Breast epithelium (tissue), 4 donors: ENCODE measurements at regions not wholly inside any gene's neighbourhood (a gene's known extent, or its start where the extent isn't known, plus 50 kb on each side); places are given as distances from the start of the nearest gene placed in this dataset.

Experiments
- DNase-seq, 2 donors: peaks; one replicate each; pipeline ENCODE4 v3.0.0-alpha.2; 2019; ENCODE audit warnings: low spot score in 2 of 2
- H3K27ac ChIP-seq, 2 donors: fragments of 200-600 bp; sonication (generic) in 1 of 2; one replicate each; pipeline ENCODE4 v1.5.1; 2016 to 2019; ENCODE audit warnings: mild to moderate bottlenecking in 1 of 2
- H3K27me3 ChIP-seq, 2 donors: fragments of 200-600 bp; sonication (generic) in 1 of 2; one replicate each; pipeline versions ENCODE4 v1.5.1 to v1.6.0; 2017 to 2019; ENCODE audit warnings: control low read depth in 1 of 2, mild to moderate bottlenecking in 1 of 2
- H3K36me3 ChIP-seq: fragments of 200-600 bp; one replicate; pipeline ENCODE4 v1.5.1; 2019
- H3K4me1 ChIP-seq, 2 donors: fragments of 200-600 bp; sonication (generic); one replicate each; pipeline ENCODE4 v1.5.1; 2016 to 2019; ENCODE audit warnings: control low read depth in 1 of 2
- H3K4me3 ChIP-seq, 3 donors: fragments of 200-600 bp; sonication (generic); 1 replicate in 2 of 3; 2 replicates in 1 of 3; pipeline ENCODE4 v1.5.1; 2016 to 2019; ENCODE audit warnings: mild to moderate bottlenecking in 3 of 3, moderate library complexity in 2 of 3
- H3K9me3 ChIP-seq, 2 donors: fragments of 200-600 bp; sonication (generic) in 1 of 2; one replicate each; pipeline ENCODE4 v1.5.1; 2016 to 2019; ENCODE audit warnings: control low read depth in 1 of 2
- POLR2A ChIP-seq: fragments of 450-650 bp; IDR thresholded peaks from one replicate; pipeline ENCODE4 v1.6.1; 2016; ENCODE audit warnings: antibody characterized with exemption, mild to moderate bottlenecking, moderate library complexity
- POLR2AphosphoS5 ChIP-seq, 3 donors: sonication (generic); formaldehyde crosslinking; IDR thresholded peaks; one replicate each; pipeline ENCODE4 v1.6.1; 2017; ENCODE audit warnings: antibody characterized with exemption in 3 of 3
- intact Hi-C: fragments of 100-400 bp; cut with DNase I; formaldehyde crosslinking; loops from one replicate; pipeline ENCODE4 v1.15.1; 2023; ENCODE audit warnings: low total_unique reads
- TF ChIP-seq, protein P1 (sequence below), 3 donors: fragments of 450-650 bp; IDR thresholded peaks; one replicate each; pipeline ENCODE4 v1.5.1; 2016 to 2017; ENCODE audit warnings: antibody characterized with exemption in 3 of 3, mild to moderate bottlenecking in 3 of 3, moderate library complexity in 3 of 3

DNA sequence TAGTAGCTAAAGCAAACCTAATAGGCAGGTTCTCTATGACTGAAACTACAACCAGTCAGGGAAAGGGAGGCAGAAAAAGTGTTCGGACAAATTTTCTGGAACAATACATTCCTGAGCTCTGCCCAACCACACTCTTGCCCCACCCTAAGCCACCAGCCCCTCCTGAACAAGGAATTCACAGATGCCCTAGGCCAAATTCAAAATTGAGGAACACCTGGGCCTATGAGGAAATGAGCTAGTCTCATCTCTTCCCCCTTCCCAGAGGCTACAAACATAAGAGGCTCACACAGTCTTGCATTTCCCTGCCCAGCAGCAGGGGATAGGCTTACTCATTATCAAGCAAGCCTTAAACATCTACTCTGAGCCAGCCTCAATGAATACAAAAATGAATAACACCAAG is 284.7 kb downstream of the ZNF674 start:
- Histone ChIP-seq H3K27ac (peak overlapping the region; percentile 57 to 58), H3K36me3 (no peaks in the 10 kb centered on the region), H3K27me3 (peaks cover 0 to 13% of the 10 kb centered on the region in 2 donors), H3K4me1 (no peaks in the 10 kb centered on the region), H3K9me3 (no peaks in the 10 kb centered on the region), H3K4me3 (no peak overlapping the region)
- intact Hi-C loops, result no loop called here
- DNase-seq, result peak in 1 of 2 donors; percentile 53
- TF ChIP-seq, protein P1, sequence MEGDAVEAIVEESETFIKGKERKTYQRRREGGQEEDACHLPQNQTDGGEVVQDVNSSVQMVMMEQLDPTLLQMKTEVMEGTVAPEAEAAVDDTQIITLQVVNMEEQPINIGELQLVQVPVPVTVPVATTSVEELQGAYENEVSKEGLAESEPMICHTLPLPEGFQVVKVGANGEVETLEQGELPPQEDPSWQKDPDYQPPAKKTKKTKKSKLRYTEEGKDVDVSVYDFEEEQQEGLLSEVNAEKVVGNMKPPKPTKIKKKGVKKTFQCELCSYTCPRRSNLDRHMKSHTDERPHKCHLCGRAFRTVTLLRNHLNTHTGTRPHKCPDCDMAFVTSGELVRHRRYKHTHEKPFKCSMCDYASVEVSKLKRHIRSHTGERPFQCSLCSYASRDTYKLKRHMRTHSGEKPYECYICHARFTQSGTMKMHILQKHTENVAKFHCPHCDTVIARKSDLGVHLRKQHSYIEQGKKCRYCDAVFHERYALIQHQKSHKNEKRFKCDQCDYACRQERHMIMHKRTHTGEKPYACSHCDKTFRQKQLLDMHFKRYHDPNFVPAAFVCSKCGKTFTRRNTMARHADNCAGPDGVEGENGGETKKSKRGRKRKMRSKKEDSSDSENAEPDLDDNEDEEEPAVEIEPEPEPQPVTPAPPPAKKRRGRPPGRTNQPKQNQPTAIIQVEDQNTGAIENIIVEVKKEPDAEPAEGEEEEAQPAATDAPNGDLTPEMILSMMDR (IDR thresholded peaks at IDR 0.05), result no peak
- TF ChIP-seq POLR2A (no peak), POLR2AphosphoS5 (IDR thresholded peaks at IDR 0.05) (no peak)

- intact Hi-C loops, result no loop called here
- Histone ChIP-seq H3K36me3 (no peaks in the 10 kb centered on the region), H3K4me3 (no peak overlapping the region), H3K27ac (no peak overlapping the region), H3K4me1 (no peaks in the 10 kb centered on the region), H3K9me3 (no peaks in the 10 kb centered on the region), H3K27me3 (peaks cover 0 to 18% of the 10 kb centered on the region in 2 donors)
- DNase-seq, result no peak
- TF ChIP-seq, protein P1 (IDR thresholded peaks at IDR 0.05), result no peak
- TF ChIP-seq POLR2AphosphoS5 (IDR thresholded peaks at IDR 0.05) (no peak), POLR2A (no peak)
Observed at GRCh38 chrX:46258356-46258755, 286.9 kb downstream of the ZNF674 start.

DNA sequence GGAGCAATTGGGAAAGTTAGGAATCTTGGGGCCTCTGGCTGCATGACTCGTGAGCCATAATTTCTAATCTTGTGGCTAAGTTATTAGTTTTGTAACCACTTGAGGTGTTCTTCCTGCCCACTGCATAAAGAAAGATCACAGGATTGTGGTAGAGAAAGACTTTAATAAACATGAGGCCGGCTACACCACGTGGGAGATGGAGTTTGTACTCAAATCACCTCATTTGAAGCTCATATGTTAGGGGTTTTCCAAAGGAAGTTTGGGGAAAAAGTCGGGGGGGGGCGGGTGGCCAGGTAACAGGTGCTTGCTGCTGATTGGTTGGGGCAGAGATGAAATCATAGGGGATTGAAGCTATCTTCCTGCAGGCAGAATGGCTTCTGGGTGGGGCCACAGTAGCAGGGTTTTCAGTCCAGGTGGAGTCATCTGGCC is 287.8 kb downstream of the ZNF674 start:
- Histone ChIP-seq H3K27me3 (peaks cover 0 to 13% of the 10 kb centered on the region in 2 donors), H3K4me3 (no peak overlapping the region), H3K4me1 (no peaks in the 10 kb centered on the region), H3K9me3 (no peaks in the 10 kb centered on the region), H3K36me3 (no peaks in the 10 kb centered on the region), H3K27ac (no peak overlapping the region)
- TF ChIP-seq, protein P1 (IDR thresholded peaks at IDR 0.05), result no peak
- TF ChIP-seq POLR2AphosphoS5 (IDR thresholded peaks at IDR 0.05), result no peak
- no peak for TF ChIP-seq POLR2A
- intact Hi-C loops, result no loop called here
- DNase-seq, result no peak

GRCh38 chrX:46256875-46257274 is 288.3 kb downstream of the ZNF674 start:
- DNase-seq, result no peak
- Histone ChIP-seq H3K9me3 (no peaks in the 10 kb centered on the region), H3K4me1 (no peaks in the 10 kb centered on the region), H3K27me3 (peaks cover 0 to 14% of the 10 kb centered on the region in 2 donors), H3K27ac (no peak overlapping the region), H3K36me3 (no peaks in the 10 kb centered on the region), H3K4me3 (no peak overlapping the region)
- TF ChIP-seq POLR2AphosphoS5 (IDR thresholded peaks at IDR 0.05) (no peak), POLR2A (no peak)
- TF ChIP-seq, protein P1 (IDR thresholded peaks at IDR 0.05), result no peak
- intact Hi-C loops, result no loop called here

GRCh38 chrX:46255046-46255445 is 290.2 kb downstream of the ZNF674 start:
- DNase-seq, result no peak
- Histone ChIP-seq H3K4me1 (no peaks in the 10 kb centered on the region), H3K27ac (no peak overlapping the region), H3K9me3 (no peaks in the 10 kb centered on the region), H3K36me3 (no peaks in the 10 kb centered on the region), H3K4me3 (no peak overlapping the region), H3K27me3 (peaks cover 0 to 21% of the 10 kb centered on the region in 2 donors)
- TF ChIP-seq POLR2A, result no peak
- TF ChIP-seq, protein P1 (IDR thresholded peaks at IDR 0.05), result no peak
- no peak for TF ChIP-seq POLR2AphosphoS5 (IDR thresholded peaks at IDR 0.05)
- intact Hi-C loops, result no loop called here
